Neural cell (in vitro differentiated cells): ENCODE measurements at regions not wholly inside any gene's neighbourhood (a gene's known extent, or its start where the extent isn't known, plus 50 kb on each side); places are given as distances from the start of the nearest gene placed in this dataset.

Experiments
- H2AFZ ChIP-seq: fragments of 200-600, 300-800 bp; sonication (generic), shearing (Covaris generic); 2 replicates; pipeline ENCODE4 v1.6.0; 2014; ENCODE audit warnings: low read depth, mild to moderate bottlenecking, antibody characterized with exemption, low read length, moderate library complexity
- H3F3A ChIP-seq: fragments of 200-600 bp; shearing (Covaris generic); 2 replicates; pipeline ENCODE4 v1.6.1; 2016; ENCODE audit warnings: mild to moderate bottlenecking, moderate library complexity, mixed read lengths, antibody characterized with exemption, low read length; ENCODE audit not compliant: insufficient read depth, poor library complexity, severe bottlenecking
- H3K27ac ChIP-seq: fragments of 200-600, 300-800 bp; sonication (generic), shearing (Covaris generic); 2 replicates; pipeline ENCODE4 v1.5.1; 2014; ENCODE audit warnings: mild to moderate bottlenecking, low read length, moderate library complexity
- H3K27me3 ChIP-seq: fragments of 300-800, 200-600 bp; sonication (generic), shearing (Covaris generic); 2 replicates; pipeline ENCODE4 v1.6.0; 2014; ENCODE audit warnings: mild to moderate bottlenecking, low read depth, low read length, moderate library complexity; ENCODE audit not compliant: insufficient read depth
- H3K36me3 ChIP-seq: fragments of 300-800, 200-600 bp; sonication (generic), shearing (Covaris generic); 2 replicates; pipeline ENCODE4 v1.5.1; 2014; ENCODE audit warnings: mild to moderate bottlenecking, antibody characterized with exemption, low read length, moderate library complexity; ENCODE audit not compliant: insufficient read depth
- H3K4me2 ChIP-seq: fragments of 300-800, 200-600 bp; sonication (generic), shearing (Covaris generic); 2 replicates; pipeline ENCODE4 v1.6.0; 2014; ENCODE audit warnings: mild to moderate bottlenecking, low read length
- H3K4me3 ChIP-seq: fragments of 300-800, 200-600 bp; sonication (generic), shearing (Covaris generic); 2 replicates; pipeline ENCODE4 v1.5.1; 2014; ENCODE audit warnings: mild to moderate bottlenecking, low read length, moderate library complexity
- H3K79me2 ChIP-seq: fragments of 200-600 bp; shearing (Covaris generic); replicated peaks from 2 replicates; pipeline ENCODE4 v1.6.0; 2014; ENCODE audit warnings: mild to moderate bottlenecking, low read length, moderate library complexity; ENCODE audit not compliant: insufficient read depth
- H3K9ac ChIP-seq: fragments of 300-800, 200-600 bp; sonication (generic), shearing (Covaris generic); 2 replicates; pipeline ENCODE4 v1.6.1; 2016; ENCODE audit warnings: mild to moderate bottlenecking, low read length, mixed read lengths
- H3K9me2 ChIP-seq: fragments of 200-600 bp; shearing (Covaris generic); 2 replicates; pipeline ENCODE4 v1.6.1; 2016; ENCODE audit warnings: mild to moderate bottlenecking, low read length, mixed read lengths; ENCODE audit not compliant: insufficient read depth
- H3K9me3 ChIP-seq: fragments of 200-600, 300-800 bp; sonication (generic), shearing (Covaris generic); 2 replicates; pipeline ENCODE4 v1.6.1; 2016; ENCODE audit warnings: mild to moderate bottlenecking, mixed run types, low read length, moderate library complexity, mixed read lengths
- H4K20me1 ChIP-seq: fragments of 200-600 bp; shearing (Covaris generic); 2 replicates; pipeline ENCODE4 v1.6.1; 2016; ENCODE audit warnings: mild to moderate bottlenecking, mixed run types; ENCODE audit not compliant: insufficient read depth
- EP300 ChIP-seq: fragments of 450-650 bp; conservative IDR thresholded peaks from 2 replicates; pipeline ENCODE4 v1.6.1; 2014; ENCODE audit warnings: antibody characterized with exemption, mild to moderate bottlenecking, moderate library complexity; ENCODE audit not compliant: poor library complexity, severe bottlenecking
- EZH2 ChIP-seq: fragments of 200-600, 300-800 bp; shearing (Covaris generic), sonication (generic); IDR thresholded peaks from 2 replicates; pipeline ENCODE4 v1.6.1; 2014; ENCODE audit warnings: antibody characterized with exemption, low read length, borderline replicate concordance, mild to moderate bottlenecking; ENCODE audit not compliant: insufficient read depth, poor library complexity, severe bottlenecking
- MXI1 ChIP-seq: fragments of 450-650 bp; conservative IDR thresholded peaks from 2 replicates; pipeline ENCODE4 v1.6.1; 2014; ENCODE audit warnings: antibody characterized with exemption, mild to moderate bottlenecking; ENCODE audit not compliant: poor library complexity, severe bottlenecking
- POLR2AphosphoS5 ChIP-seq: IDR thresholded peaks from 2 replicates; pipeline ENCODE4 v1.6.1; 2012
- RAD21 ChIP-seq: fragments of 450-650 bp; conservative IDR thresholded peaks from 2 replicates; pipeline ENCODE4 v1.6.1; 2014; ENCODE audit warnings: antibody characterized with exemption, mild to moderate bottlenecking, moderate library complexity
- SMC3 ChIP-seq: fragments of 450-650 bp; conservative IDR thresholded peaks from 2 replicates; pipeline ENCODE4 v1.6.1; 2014; ENCODE audit warnings: antibody characterized with exemption, mild to moderate bottlenecking, moderate library complexity; ENCODE audit not compliant: poor library complexity
- TAF1 ChIP-seq: IDR thresholded peaks from 2 replicates; pipeline ENCODE4 v1.6.1; 2012; ENCODE audit warnings: low read depth
- TF ChIP-seq, protein P1 (sequence below): fragments of 450-650 bp; IDR thresholded peaks from 2 replicates; pipeline ENCODE4 v1.5.1; 2014; ENCODE audit warnings: antibody characterized with exemption, mild to moderate bottlenecking, moderate library complexity; ENCODE audit not compliant: poor library complexity, severe bottlenecking
- TF ChIP-seq, protein P2 (sequence below): IDR thresholded peaks from 2 replicates; pipeline ENCODE4 v1.6.1; 2012; ENCODE audit warnings: borderline replicate concordance

DNA sequence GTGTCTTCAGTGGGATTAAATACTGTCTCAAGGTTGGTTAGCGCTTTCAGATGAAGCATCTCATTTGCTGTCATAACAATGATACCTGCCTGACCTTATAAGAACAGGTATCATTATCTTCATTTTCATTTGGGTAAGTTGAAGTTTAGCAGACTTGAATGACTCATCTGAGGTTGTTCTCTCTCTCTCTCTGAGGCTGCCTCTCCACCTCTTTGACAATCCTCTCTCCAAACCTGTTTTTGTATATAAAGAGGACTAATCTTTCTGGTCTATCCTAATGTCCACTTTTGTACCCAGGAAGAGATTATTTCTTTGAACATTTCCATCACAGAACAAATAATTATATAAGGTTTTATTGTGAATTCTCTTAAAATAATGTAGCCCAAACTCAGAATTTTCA lies 291.4 kb downstream of the KLF6 start:
- Histone ChIP-seq H3K4me3 (no peak overlapping the region), H3K27ac (no peak overlapping the region), H3K36me3 (no peaks in the 10 kb centered on the region), H4K20me1 (no peaks in the 10 kb centered on the region), H3K9me3 (no peaks in the 10 kb centered on the region), H3K9me2 (no peaks in the 10 kb centered on the region), H3K79me2 (no peaks in the 10 kb centered on the region), H3K4me2 (no peak overlapping the region), H3K27me3 (no peaks in the 10 kb centered on the region), H3K9ac (no peak overlapping the region), H3F3A (no peaks in the 10 kb centered on the region), H2AFZ (no peak overlapping the region)
- TF ChIP-seq SMC3 (no peak), EP300 (no peak), MXI1 (no peak), POLR2AphosphoS5 (no peak), TAF1 (no peak), RAD21 (no peak), EZH2 (no peak)
- TF ChIP-seq, protein P1, sequence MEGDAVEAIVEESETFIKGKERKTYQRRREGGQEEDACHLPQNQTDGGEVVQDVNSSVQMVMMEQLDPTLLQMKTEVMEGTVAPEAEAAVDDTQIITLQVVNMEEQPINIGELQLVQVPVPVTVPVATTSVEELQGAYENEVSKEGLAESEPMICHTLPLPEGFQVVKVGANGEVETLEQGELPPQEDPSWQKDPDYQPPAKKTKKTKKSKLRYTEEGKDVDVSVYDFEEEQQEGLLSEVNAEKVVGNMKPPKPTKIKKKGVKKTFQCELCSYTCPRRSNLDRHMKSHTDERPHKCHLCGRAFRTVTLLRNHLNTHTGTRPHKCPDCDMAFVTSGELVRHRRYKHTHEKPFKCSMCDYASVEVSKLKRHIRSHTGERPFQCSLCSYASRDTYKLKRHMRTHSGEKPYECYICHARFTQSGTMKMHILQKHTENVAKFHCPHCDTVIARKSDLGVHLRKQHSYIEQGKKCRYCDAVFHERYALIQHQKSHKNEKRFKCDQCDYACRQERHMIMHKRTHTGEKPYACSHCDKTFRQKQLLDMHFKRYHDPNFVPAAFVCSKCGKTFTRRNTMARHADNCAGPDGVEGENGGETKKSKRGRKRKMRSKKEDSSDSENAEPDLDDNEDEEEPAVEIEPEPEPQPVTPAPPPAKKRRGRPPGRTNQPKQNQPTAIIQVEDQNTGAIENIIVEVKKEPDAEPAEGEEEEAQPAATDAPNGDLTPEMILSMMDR, result no peak
- TF ChIP-seq, protein P2, sequence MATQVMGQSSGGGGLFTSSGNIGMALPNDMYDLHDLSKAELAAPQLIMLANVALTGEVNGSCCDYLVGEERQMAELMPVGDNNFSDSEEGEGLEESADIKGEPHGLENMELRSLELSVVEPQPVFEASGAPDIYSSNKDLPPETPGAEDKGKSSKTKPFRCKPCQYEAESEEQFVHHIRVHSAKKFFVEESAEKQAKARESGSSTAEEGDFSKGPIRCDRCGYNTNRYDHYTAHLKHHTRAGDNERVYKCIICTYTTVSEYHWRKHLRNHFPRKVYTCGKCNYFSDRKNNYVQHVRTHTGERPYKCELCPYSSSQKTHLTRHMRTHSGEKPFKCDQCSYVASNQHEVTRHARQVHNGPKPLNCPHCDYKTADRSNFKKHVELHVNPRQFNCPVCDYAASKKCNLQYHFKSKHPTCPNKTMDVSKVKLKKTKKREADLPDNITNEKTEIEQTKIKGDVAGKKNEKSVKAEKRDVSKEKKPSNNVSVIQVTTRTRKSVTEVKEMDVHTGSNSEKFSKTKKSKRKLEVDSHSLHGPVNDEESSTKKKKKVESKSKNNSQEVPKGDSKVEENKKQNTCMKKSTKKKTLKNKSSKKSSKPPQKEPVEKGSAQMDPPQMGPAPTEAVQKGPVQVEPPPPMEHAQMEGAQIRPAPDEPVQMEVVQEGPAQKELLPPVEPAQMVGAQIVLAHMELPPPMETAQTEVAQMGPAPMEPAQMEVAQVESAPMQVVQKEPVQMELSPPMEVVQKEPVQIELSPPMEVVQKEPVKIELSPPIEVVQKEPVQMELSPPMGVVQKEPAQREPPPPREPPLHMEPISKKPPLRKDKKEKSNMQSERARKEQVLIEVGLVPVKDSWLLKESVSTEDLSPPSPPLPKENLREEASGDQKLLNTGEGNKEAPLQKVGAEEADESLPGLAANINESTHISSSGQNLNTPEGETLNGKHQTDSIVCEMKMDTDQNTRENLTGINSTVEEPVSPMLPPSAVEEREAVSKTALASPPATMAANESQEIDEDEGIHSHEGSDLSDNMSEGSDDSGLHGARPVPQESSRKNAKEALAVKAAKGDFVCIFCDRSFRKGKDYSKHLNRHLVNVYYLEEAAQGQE, result no peak

DNA sequence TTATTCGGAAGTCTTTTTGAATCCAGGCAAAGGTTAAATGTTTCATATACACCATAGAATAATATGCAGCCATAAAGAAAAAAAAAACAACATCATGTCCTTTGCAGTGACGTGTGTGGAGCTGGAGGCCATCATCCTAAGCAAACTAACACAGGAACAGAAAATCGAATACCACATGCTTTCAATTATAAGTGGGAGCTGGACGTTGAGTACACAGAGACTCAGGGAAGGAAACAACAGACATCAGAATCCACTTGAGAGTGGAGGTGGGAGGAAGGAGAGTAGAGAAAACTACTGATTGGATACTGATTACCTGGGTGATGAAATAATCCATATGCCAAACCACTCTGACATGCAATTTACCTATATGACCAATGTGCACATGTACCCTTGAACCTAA lies 293.4 kb downstream of the KLF6 start:
- no peaks in the 10 kb centered on the region for H3K9me2 ChIP-seq
- no peaks in the 10 kb centered on the region for H3K27me3 ChIP-seq
- no peak overlapping the region for H3K4me2 ChIP-seq
- H3K36me3 ChIP-seq, result no peaks in the 10 kb centered on the region
- no peak for TF ChIP-seq SMC3
- no peak for TF ChIP-seq EP300
- no peak for TF ChIP-seq MXI1
- TF ChIP-seq POLR2AphosphoS5, result no peak
- TF ChIP-seq, protein P1, result no peak
- no peak for TF ChIP-seq TAF1
- TF ChIP-seq RAD21, result no peak
- TF ChIP-seq EZH2, result no peak
- H3K9ac ChIP-seq, result no peak overlapping the region
- H3F3A ChIP-seq, result no peaks in the 10 kb centered on the region
- no peaks in the 10 kb centered on the region for H3K79me2 ChIP-seq
- no peak overlapping the region for H3K27ac ChIP-seq
- no peak overlapping the region for H2AFZ ChIP-seq
- no peaks in the 10 kb centered on the region for H3K9me3 ChIP-seq
- no peaks in the 10 kb centered on the region for H4K20me1 ChIP-seq
- H3K4me3 ChIP-seq, result no peak overlapping the region
